ENCODE measurements at regions not wholly inside any gene's neighbourhood (a gene's known extent, or its start where the extent isn't known, plus 50 kb on each side); places are given as distances from the start of the nearest gene placed in this dataset.

DNA sequence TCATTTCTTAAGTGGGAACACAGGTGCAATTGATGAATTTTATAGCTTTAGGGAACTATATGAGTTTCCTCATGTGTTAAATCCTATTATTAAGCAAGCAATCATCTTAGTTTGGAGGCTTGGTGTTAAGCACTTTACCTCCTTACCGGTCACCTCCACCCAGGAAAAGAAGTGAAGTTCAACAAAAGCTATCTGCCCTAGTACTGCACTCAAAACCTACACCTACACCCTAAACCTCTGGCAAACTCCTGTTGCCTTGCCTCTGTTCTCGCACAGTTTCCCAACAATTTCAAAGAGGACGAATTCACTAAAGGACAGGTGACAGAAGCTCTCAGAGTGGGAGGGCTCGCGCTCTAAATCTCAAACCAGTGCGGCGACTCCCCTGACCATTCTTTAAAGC lies 85.7 kb upstream of the TENT5D start:
- no peak overlapping the region for H3K4me3 ChIP-seq (replicated peaks in 1 of 3; ENCODE audit: insufficient read depth in 1 of 3, low read depth in 1 of 3, low read length in 3 of 3)
- intact Hi-C loops (cut with micrococcal nuclease) (no loop called here), dilution Hi-C loops (cut with MboI; ENCODE audit: extremely low pct_ligation_motif_present, low sequenced_read_pairs) (no loop called here)
- DNase-seq (ENCODE audit: low read depth, low spot score) (no peak), FAIRE-seq (no peak)
- no peaks in the 10 kb centered on the region for H4K20me1 ChIP-seq (replicated peaks; ENCODE audit: control insufficient read depth, extremely low read depth, insufficient read depth, low read length)
- no peak overlapping the region for H3K4me2 ChIP-seq (ENCODE audit: insufficient read depth, low read length)
- TF ChIP-seq FOS (IDR thresholded peaks at IDR 0.05; ENCODE audit: borderline replicate concordance, insufficient read depth, low read length), result no peak
- TF ChIP-seq JUN (IDR thresholded peaks at IDR 0.05; ENCODE audit: borderline replicate concordance, insufficient read depth, insufficient read length, low read depth), result no peak
- no peak for TF ChIP-seq POLR2AphosphoS5 (IDR thresholded peaks at IDR 0.05; ENCODE audit: insufficient read depth, low read depth, low read length)
- TF ChIP-seq GATA2 (IDR thresholded peaks at IDR 0.05; ENCODE audit: insufficient read depth, insufficient read length, low read depth, low read length), result no peak
- TF ChIP-seq, protein P1, sequence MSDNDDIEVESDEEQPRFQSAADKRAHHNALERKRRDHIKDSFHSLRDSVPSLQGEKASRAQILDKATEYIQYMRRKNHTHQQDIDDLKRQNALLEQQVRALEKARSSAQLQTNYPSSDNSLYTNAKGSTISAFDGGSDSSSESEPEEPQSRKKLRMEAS (IDR thresholded peaks at IDR 0.05; ENCODE audit: insufficient read depth, insufficient read length), result no peak
- TF ChIP-seq POLR2A (IDR thresholded peaks at IDR 0.05; ENCODE audit: low read depth, low read length), result no peak
- no peak for TF ChIP-seq CTCF (IDR thresholded peaks at IDR 0.05; ENCODE audit: extremely low read depth in 1 of 2, insufficient read depth in 1 of 2, low read depth in 1 of 2, low read length in 2 of 2)
- TF ChIP-seq EZH2 (IDR thresholded peaks at IDR 0.05; ENCODE audit: borderline replicate concordance, low read depth, low read length, severe bottlenecking), result no peak
- TF ChIP-seq MYC (IDR thresholded peaks at IDR 0.05; ENCODE audit: low read depth, low read length), result no peak
- H3K9me3 ChIP-seq (replicated peaks; ENCODE audit: control insufficient read depth, insufficient read depth, low read length), result no peaks in the 10 kb centered on the region
- no peak overlapping the region for H3K9ac ChIP-seq (replicated peaks; ENCODE audit: extremely low read depth, insufficient read depth, low read length)
- H3K27ac ChIP-seq (ENCODE audit: insufficient read depth, low read depth, low read length), result no peak overlapping the region
- H3K4me1 ChIP-seq (ENCODE audit: control insufficient read depth, extremely low read depth, insufficient read depth, low read length), result no peaks in the 10 kb centered on the region
- no peaks in the 10 kb centered on the region for H3K9me1 ChIP-seq (replicated peaks; ENCODE audit: control insufficient read depth, extremely low read depth, insufficient read depth, low read length)
- ChIA-PET CTCF (no interaction called here), POLR2A (no interaction called here)
- H2AFZ ChIP-seq (ENCODE audit: low read depth, low read length), result no peak overlapping the region
- H3K79me2 ChIP-seq (ENCODE audit: control insufficient read depth, insufficient read depth, low read length), result no peaks in the 10 kb centered on the region
- H3K36me3 ChIP-seq (ENCODE audit: control insufficient read depth in 2 of 2, extremely low read depth in 1 of 2, insufficient read depth in 2 of 2, low read length in 2 of 2), result no peaks in the 10 kb centered on the region
- no TSS peak for BruUV-seq (replicated peaks)
- H3K27me3 ChIP-seq (ENCODE audit: control insufficient read depth in 2 of 2, insufficient read depth in 2 of 2, low read length in 2 of 2), result no peaks in the 10 kb centered on the region
